WTC11 (cell line): ENCODE measurements at regions not wholly inside any gene's neighbourhood (a gene's known extent, or its start where the extent isn't known, plus 50 kb on each side); places are given as distances from the start of the nearest gene placed in this dataset.

Experiments
- ATAC-seq: fragments of 200-7000 bp; cut with Tn5 transposase; 2 replicates; pipeline ENCODE4 v1.10.0; 2021; ENCODE audit warnings: mild to moderate bottlenecking, moderate library complexity
- CTCF ChIA-PET: fragments of 300-600 bp; sonication (Branson Sonifier 250); formaldehyde crosslinking; loops from one replicate; lab custom pipeline; 2021; ENCODE audit warnings: antibody characterized with exemption; lab: Charles Lee
- POLR2A ChIA-PET: fragments of 350-600 bp; sonication (Branson Sonifier 250); formaldehyde crosslinking; loops from one replicate; lab custom pipeline; 2021; ENCODE audit warnings: antibody characterized with exemption; lab: Charles Lee
- DNase-seq: peaks from one replicate; pipeline ENCODE4 v3.0.0; 2021; ENCODE audit warnings: low spot score
- H3K27ac Mint-ChIP-seq: 2 replicates; pipeline ENCODE4 v1.8.0; 2021; ENCODE audit warnings: mixed read lengths
- H3K27me3 Mint-ChIP-seq: 2 replicates; pipeline ENCODE4 v1.8.0; 2021; ENCODE audit warnings: low read depth, mild to moderate bottlenecking, moderate library complexity, mixed read lengths
- H3K36me3 Mint-ChIP-seq: 2 replicates; pipeline ENCODE4 v1.8.0; 2021; ENCODE audit warnings: mixed read lengths
- H3K4me1 Mint-ChIP-seq: 2 replicates; pipeline ENCODE4 v1.8.0; 2022; ENCODE audit warnings: mixed read lengths
- H3K4me3 Mint-ChIP-seq: 2 replicates; pipeline ENCODE4 v1.8.0; 2021; ENCODE audit warnings: mild to moderate bottlenecking, moderate library complexity, mixed read lengths
- H3K9me3 Mint-ChIP-seq: 2 replicates; pipeline ENCODE4 v1.8.0; 2021; ENCODE audit warnings: mixed read lengths
- ATF2 ChIP-seq: sonication (generic); formaldehyde crosslinking; IDR thresholded peaks from 2 replicates; pipeline ENCODE4 v1.8.1; 2022; ENCODE audit warnings: low read depth, missing genetic modification reagents, borderline replicate concordance
- CBFB ChIP-seq: sonication (generic); formaldehyde crosslinking; IDR thresholded peaks from 2 replicates; pipeline ENCODE4 v1.8.1; 2022; ENCODE audit warnings: mild to moderate bottlenecking, low read depth, missing genetic modification reagents
- CTCF ChIP-seq: fragments of 200-600 bp; IDR thresholded peaks from 2 replicates; pipeline ENCODE4 v1.8.0; 2022; ENCODE audit warnings: antibody characterized with exemption
- ERG ChIP-seq: fragments of 250-450 bp; sonication (Bioruptor Pico); IDR thresholded peaks from 2 replicates; pipeline ENCODE4 v1.8.0; 2021; ENCODE audit warnings: mild to moderate bottlenecking
- ESRRA ChIP-seq: sonication (generic); formaldehyde crosslinking; IDR thresholded peaks from 2 replicates; pipeline ENCODE4 v1.8.1; 2022; ENCODE audit warnings: mild to moderate bottlenecking, missing genetic modification reagents, borderline replicate concordance
- ETV6 ChIP-seq: sonication (generic); formaldehyde crosslinking; IDR thresholded peaks from 2 replicates; pipeline ENCODE4 v1.8.1; 2022; ENCODE audit warnings: mild to moderate bottlenecking, missing genetic modification reagents
- FOXJ3 ChIP-seq: sonication (generic); formaldehyde crosslinking; IDR thresholded peaks from 2 replicates; pipeline ENCODE4 v1.9.0; 2021; ENCODE audit warnings: missing genetic modification reagents, mild to moderate bottlenecking, borderline replicate concordance
- GRHL2 ChIP-seq: fragments of 250-450 bp; sonication (Bioruptor Pico); IDR thresholded peaks from 2 replicates; pipeline ENCODE4 v1.8.0; 2022; ENCODE audit warnings: mild to moderate bottlenecking, moderate library complexity; ENCODE audit not compliant: insufficient replicate concordance, severe bottlenecking
- HMGA2 ChIP-seq: fragments of 250-450 bp; sonication (Bioruptor Pico); IDR thresholded peaks from 2 replicates; pipeline ENCODE4 v1.4.0; 2021; ENCODE audit warnings: mild to moderate bottlenecking, moderate library complexity
- IRF2 ChIP-seq: sonication (generic); formaldehyde crosslinking; IDR thresholded peaks from 2 replicates; pipeline ENCODE4 v1.8.0; 2022; ENCODE audit warnings: low read depth, missing genetic modification reagents, borderline replicate concordance
- KAT7 ChIP-seq: sonication (generic); formaldehyde crosslinking; IDR thresholded peaks from 2 replicates; pipeline ENCODE4 v1.8.1; 2023; ENCODE audit warnings: missing genetic modification reagents, mild to moderate bottlenecking, borderline replicate concordance
- NFATC4 ChIP-seq: fragments of 250-450 bp; sonication (Bioruptor Pico); IDR thresholded peaks from 2 replicates; pipeline ENCODE4 v1.9.0; 2021; ENCODE audit warnings: mild to moderate bottlenecking
- PREB ChIP-seq: sonication (generic); formaldehyde crosslinking; IDR thresholded peaks from 2 replicates; pipeline ENCODE4 v1.8.1; 2022; ENCODE audit warnings: mild to moderate bottlenecking, missing genetic modification reagents, moderate library complexity, borderline replicate concordance
- TEAD1 ChIP-seq: sonication (generic); formaldehyde crosslinking; IDR thresholded peaks from 2 replicates; pipeline ENCODE4 v1.8.0; 2022; ENCODE audit warnings: mild to moderate bottlenecking, missing genetic modification reagents
- ZNF317 ChIP-seq: sonication (generic); formaldehyde crosslinking; IDR thresholded peaks from 2 replicates; pipeline ENCODE4 v1.8.1; 2023; ENCODE audit warnings: low read depth, mild to moderate bottlenecking, moderate library complexity, missing genetic modification reagents, borderline replicate concordance
- ZNF512 ChIP-seq: sonication (generic); formaldehyde crosslinking; IDR thresholded peaks from 2 replicates; pipeline ENCODE4 v1.8.1; 2022; ENCODE audit warnings: missing genetic modification reagents, borderline replicate concordance
- ZNF532 ChIP-seq: fragments of 250-450 bp; sonication (Bioruptor Pico); IDR thresholded peaks from 2 replicates; pipeline ENCODE4 v1.9.0; 2021; ENCODE audit warnings: mild to moderate bottlenecking, borderline replicate concordance

- Mint-ChIP-seq H3K27me3 (no peaks in the 10 kb centered on the region; the same call in 1 of the 2 replicates), H3K9me3 (peaks cover 30% of the 10 kb centered on the region), H3K4me3 (no peak overlapping the region), H3K27ac (no peak overlapping the region), H3K36me3 (no peaks in the 10 kb centered on the region; the same call in 1 of the 2 replicates), H3K4me1 (peaks cover 6% of the 10 kb centered on the region)
- TF ChIP-seq ZNF317: no peak
- TF ChIP-seq PREB (CRISPR knock-in tag): no peak
- no peak for TF ChIP-seq TEAD1
- no peak for TF ChIP-seq ZNF512 (CRISPR knock-in tag)
- no peak for TF ChIP-seq ZNF532 (CRISPR knock-in tag)
- TF ChIP-seq ESRRA (CRISPR knock-in tag): no peak
- no peak for TF ChIP-seq HMGA2 (CRISPR knock-in tag)
- no peak for TF ChIP-seq FOXJ3 (CRISPR knock-in tag)
- TF ChIP-seq KAT7: no peak
- no peak for TF ChIP-seq ERG (CRISPR knock-in tag)
- no peak for TF ChIP-seq IRF2 (CRISPR knock-in tag)
- no peak for TF ChIP-seq ETV6 (CRISPR knock-in tag)
- TF ChIP-seq NFATC4 (CRISPR knock-in tag): no peak
- TF ChIP-seq ATF2 (CRISPR knock-in tag): no peak
- ChIA-PET POLR2A (no interaction called here), CTCF (interaction anchor here (1.1 to 1.5 kb wide), 2 partner anchors 95 to 120 kb away, joined by 3 to 8 read pairs; no protein-coding TSS in a partner anchor)
- DNase-seq (no peak), ATAC-seq (no peak)
These were observed 159.5 kb downstream of the QDPR start for GRCh38 chr4:17352357-17352756.

GRCh38 chr4:17347445-17347844 is 164.4 kb downstream of the QDPR start:
- CTCF ChIA-PET: interaction anchor here (0.6 to 4.5 kb wide), 40 partner anchors 10 to 1056 kb away, joined by 3 to 69 read pairs (median 4); partner anchors contain the start of gene FAM184B
- peaks cover 11% of the 10 kb centered on the region for H3K9me3 Mint-ChIP-seq
- TF ChIP-seq CTCF: peak; percentile 42
- TF ChIP-seq CBFB: no peak
- no peak for TF ChIP-seq ESRRA (CRISPR knock-in tag)
- TF ChIP-seq GRHL2 (CRISPR knock-in tag): no peak
- H3K36me3 Mint-ChIP-seq: no peaks in the 10 kb centered on the region
- no peaks in the 10 kb centered on the region for H3K27me3 Mint-ChIP-seq
- POLR2A ChIA-PET: no interaction called here
- ATAC-seq (peak; percentile 72), DNase-seq (peak; percentile 57)
- no peak overlapping the region for H3K27ac Mint-ChIP-seq
- H3K4me3 Mint-ChIP-seq: no peak overlapping the region
- peaks cover 20% of the 10 kb centered on the region for H3K4me1 Mint-ChIP-seq
